HG03342 (cell line): ENCODE measurements at regions not wholly inside any gene's neighbourhood (a gene's known extent, or its start where the extent isn't known, plus 50 kb on each side); places are given as distances from the start of the nearest gene placed in this dataset.
"Not testable (repeated sequence)": the region's sequence is repeated elsewhere in the genome, so short reads cannot be mapped to it uniquely, and the experiment has no call there.

Source experiments
- ATAC-seq: cut with Tn5 transposase; IDR thresholded peaks from one replicate; pipeline ENCODE4 v1.9.1; 2021; ENCODE audit warnings: mild to moderate bottlenecking, moderate library complexity; ENCODE audit not compliant: unreplicated experiment

DNA sequence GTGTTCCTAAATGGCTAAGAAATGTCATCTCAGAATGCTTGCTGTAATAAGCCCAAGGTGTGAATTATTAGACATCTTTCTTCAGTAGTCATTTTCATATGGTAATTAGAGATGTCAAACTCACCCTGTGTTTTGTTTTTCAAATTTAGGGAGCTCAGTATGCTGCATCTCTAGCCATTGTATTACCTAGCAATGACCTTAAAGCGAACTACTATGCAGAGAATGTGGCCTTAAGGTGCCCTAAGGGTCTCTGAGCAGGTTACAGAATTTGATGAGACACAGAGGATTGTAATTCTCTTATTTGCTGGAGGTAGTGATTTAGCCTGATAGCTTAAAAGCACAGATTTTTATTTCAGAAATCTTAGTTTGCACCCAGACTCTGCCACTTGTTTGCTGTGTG lies 1052.6 kb upstream of the DDX18 start:
- ATAC-seq: no peak

DNA sequence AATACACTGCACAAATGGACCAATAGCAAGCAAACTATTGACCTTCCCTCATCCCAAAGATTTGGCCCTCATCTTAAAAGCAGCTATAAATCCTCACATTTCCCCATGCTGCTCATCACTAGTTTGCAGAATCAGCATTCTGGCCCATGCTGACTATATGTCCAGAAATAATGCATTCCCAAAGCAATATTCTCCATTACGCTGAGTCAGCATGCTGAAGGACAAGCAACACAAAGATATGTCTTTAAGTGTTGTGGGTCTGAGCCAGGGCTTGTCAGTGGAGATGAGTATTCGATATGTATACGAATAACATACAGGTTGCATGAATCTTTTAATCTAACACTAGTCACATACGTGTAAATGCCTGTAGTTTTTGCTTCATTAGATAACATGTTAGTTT lies 1045.0 kb upstream of the DDX18 start:
- no peak for ATAC-seq

DNA sequence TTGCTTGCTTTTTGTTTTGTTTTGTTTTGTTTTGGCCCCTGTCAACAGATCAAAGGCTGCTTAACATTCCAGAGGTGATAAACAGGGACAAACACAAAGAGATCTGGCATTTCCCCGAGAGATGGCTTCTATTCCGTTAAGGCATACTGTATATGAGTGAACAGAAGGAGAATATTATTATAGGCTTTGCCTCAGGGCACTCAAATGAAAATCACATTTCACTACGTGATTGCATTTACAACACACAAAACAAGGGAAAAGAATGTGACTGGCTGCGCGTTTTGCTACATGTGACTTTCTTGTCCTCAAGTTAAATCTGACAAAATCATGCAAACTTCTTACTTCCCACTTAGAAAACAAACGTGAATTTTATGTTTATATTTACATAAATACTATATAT lies 1037.9 kb upstream of the DDX18 start:
- no peak for ATAC-seq

DNA sequence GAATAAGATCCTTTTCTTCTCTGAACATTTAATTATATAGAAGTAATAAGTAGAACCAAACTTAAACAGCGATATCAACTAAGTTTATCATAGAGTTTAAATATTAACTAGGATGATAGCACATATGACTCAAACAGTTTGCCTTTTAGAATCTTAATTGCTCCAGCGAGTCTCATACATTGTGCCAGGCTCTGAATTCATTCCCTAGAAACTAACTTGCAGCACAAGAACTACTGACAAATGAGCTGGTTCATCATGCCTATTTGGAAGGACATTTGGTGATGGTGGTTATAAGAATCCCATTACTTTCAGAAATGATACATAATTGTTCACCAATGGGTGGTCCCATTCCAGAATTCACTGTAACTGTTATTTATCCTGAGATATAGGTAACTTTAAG lies 1026.6 kb upstream of the DDX18 start:
- ATAC-seq: no peak

DNA sequence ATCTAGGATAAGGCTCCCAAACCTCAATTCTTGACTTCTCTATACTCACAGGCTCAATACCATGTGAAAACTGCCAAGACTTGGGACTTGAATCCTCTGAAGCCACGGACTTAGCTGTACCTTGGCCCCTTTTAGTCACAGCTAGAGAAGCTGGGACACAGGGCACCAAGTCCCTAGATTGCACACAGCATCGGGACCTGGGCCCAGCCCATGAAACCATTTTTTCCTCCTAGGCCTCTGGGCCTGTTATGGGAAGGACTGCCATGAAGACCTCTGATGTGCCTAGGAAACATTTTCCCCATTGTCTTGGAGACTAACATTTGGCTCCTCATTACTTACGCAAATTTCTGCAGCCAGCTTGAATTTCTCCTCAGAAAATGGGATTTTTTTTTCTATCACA lies 1011.8 kb upstream of the DDX18 start:
- ATAC-seq: no peak

DNA sequence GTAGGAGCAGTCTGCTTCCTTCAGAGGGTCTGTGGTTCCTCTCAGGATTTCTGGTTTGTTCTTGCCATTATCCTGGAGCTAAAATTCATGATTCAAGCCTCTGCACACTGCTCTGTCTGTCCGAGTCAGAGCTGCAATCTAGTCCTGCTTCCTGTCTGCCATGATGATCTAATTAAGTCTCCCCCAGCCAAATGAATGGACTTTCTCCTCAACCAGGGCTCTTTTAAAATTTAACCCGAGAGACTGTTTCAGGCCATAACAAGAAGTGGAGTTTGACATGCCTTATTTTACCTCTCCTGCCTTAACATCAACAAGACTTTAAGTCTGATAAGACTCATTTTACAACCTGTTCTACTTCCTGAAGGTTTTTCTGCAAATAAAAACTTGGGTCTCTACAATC lies 1009.6 kb upstream of the DDX18 start:
- no peak for ATAC-seq

DNA sequence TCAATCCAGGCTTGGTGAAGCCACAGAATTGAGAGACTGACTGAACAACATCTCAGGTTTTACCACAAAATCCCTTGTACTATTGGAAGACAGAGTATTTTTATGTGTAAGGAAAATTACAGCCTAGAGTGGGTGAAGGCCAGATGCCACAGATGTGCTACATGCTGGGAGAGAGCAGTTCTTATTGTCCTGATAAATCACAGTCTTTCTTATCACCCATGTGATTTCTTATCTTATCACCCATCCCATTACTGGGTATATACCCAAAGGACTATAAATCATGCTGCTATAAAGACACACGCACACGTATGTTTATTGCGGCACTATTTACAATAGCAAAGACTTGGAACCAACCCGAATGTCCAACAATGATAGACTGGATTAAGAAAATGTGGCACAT lies 1008.0 kb upstream of the DDX18 start:
- ATAC-seq: not testable (repeated sequence)

DNA sequence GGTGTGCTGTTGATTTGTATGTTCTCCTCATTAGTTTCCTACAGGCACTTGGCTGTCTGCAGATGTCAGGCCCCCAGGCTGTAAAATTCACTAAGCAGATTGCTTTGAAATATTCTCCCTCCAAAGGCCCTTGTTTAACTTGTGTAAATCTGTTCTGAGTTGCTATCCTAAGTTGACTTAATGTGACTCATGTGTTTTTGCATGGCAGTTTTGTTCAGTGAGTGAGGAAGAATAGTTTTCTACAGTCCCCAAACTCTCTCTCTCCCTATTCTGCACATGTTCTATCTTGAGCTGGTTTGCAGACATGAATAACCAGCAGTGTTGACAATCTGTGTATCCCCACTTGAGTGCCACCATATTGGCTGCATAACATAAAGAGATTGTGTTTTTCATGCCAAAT lies 1005.4 kb upstream of the DDX18 start:
- ATAC-seq: no peak

DNA sequence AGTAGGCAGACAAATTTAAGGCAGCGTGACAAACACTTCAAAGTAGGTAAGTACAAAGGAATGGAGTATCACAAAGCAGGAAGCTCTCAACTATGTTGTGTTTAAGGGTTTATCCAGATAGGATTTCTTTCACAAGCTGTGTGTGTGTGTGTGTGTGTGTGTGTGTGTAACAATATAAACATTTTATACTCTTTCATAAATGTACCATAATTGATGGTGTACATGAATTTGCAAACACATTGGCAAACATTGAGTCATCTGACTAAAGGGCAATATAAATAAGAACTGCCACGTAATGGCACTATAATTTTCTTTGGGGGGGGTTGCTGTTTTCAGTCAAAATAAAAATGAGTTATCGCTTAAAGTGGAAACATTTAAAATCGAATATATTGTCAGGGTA lies 1004.4 kb upstream of the DDX18 start:
- no peak for ATAC-seq

DNA sequence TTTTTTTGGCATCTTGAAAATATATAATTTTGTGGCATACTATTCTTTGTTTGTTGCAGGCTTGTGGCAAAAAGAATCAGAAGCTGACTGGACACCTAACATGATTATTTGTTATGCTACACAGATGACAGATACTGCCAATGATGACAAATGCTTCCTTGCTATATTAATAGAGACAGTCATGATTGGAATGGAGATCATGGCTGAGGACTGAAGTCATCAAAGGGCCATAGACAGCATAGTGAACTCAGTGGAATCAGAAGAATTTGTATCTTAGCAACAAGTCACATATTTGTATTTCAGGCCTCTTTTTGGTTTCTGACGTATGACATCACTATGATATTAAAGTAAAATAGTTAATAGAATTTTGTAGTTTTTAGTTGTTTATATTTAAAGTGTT lies 1003.8 kb upstream of the DDX18 start:
- ATAC-seq: no peak

DNA sequence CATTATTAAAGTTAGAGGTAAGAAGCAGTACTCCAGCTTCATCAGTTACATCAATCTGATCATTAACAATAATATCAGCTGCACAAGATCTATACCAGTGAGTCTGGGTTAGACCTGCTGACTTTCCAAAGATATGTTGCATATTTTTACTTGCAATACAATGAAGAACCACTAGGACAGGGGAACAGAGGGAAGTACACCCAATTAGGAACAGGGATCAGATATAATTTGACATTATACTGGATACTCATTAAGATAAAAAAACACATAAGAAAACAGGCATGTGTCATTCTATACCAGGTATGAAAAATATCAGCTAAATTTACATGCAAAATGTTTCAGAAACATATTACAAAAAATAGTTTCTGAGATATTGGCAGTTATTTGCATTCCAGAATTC lies 995.1 kb upstream of the DDX18 start:
- no peak for ATAC-seq

DNA sequence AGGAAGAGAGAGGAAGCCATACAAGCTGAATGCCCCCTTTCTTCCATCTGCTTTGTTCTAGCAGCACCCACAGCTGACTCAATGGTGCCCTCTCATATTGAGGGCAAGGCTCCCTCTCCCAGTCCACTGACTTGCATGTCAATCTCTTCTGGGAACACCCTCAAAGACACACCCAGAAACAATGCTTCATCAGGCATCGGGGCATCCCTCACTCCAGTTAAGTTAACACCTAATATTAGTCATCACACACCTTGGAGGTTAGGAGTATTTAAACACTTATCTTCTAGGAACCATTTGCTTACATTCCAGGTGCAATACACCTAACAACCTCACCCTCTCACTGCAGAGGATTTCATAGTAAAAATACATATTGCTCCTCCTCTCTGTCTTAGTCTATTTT lies 993.5 kb upstream of the DDX18 start:
- ATAC-seq: no peak

DNA sequence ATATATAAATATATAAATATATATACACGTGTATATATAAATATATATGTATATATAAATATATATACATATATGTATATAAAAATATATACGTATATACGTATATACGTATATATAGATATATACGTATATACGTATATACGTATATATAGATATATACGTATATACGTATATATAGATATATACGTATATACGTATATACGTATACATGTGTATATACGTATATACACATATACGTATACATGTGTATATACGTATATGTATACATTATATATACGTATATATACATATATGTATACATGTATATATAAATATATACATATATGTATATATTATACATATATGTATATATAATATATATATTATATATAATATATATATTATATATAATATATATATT lies 984.9 kb upstream of the DDX18 start:
- ATAC-seq: not testable (repeated sequence)

DNA sequence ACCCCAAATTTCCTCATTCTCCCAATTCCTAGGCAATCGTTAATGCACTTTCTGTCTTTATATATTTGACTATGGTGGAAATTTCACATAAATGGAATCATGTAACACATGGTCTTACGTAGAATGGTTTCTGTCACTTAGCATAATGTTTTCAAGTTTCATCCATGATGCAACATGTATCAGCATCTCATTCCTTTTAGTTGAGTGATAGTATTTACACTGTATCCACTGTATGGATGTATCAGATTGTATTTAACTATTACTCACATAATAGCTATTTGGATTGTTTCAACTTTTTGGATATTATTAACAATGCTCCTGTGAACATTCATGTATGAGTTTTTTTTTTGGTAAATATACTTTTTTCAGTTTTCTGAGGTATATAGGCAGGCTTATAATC lies 982.3 kb upstream of the DDX18 start:
- no peak for ATAC-seq

DNA sequence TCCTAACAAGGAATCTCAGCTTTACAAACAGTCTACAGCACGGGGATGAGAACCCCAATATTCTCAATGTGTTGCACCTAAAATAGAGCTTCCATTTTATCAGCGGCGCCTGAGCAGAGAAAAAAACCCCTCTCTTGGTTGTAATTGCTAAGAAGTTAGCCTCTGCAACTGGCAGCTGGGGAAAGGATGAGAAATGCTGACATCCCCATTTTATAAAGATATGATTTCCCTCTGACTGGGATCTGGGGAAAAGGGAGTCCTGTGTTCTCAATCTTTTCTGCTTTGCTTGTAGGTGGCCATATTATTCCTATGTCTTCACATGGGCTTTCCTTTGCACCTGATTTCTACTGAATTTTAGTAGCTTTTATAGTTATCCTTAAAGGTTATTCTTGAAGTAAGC lies 981.4 kb upstream of the DDX18 start:
- ATAC-seq: no peak

DNA sequence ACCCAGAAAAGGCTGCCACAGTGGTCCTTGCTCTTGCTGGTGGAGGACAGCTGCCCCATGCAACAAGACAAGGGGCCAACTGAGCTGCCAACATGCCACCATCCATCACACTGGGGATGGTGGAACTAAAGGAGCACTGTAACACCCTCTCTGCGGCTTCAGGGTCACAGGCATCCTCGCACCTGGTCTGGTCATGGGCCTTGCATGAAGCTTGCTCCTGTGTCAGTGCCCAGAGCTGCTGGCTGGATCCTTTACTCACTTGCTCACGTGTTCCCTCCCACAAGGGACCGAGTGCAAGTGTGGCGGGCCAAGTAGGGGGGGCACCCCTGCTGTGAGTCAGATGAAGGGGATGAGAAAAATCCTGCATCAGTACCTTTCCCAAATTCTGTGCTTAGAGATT lies 972.3 kb upstream of the DDX18 start:
- no peak for ATAC-seq

DNA sequence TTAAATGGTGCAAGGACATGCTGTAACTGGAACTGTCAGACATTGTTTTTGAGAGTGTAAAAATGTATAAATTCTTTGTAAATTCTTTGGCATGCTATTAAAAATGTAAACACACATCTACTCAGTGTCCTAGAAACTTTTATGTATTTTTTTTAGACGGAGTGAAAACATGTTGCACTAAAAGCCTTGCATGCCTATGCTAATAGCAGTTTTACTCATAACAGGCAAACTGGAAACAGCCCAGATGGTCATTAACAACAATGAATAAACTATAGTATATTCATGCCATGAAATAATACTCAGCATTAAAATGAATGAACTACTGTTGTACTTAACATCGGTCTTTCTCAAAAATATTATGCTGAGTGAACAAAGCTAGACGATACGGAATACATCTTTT lies 954.8 kb upstream of the DDX18 start:
- no peak for ATAC-seq

DNA sequence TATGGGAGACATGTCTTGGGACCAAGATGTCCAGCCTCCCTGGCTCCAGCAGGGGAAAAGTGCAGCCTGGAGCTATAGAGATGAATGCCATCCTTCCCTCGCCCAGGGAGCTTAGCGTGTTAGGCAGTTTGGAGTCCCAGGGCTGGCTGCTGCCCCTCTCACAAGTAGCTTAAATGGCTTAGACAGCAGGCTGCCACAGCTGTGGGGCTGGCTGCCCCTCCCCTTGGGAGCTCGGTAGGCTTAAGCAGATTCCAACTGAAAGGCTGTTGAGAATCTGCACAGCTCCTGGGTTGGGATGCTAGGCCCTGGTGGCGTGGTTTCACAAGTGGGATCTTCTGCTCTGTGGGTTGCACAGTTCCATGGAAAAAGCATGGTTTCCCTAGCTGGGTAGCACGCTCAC lies 940.5 kb upstream of the DDX18 start:
- ATAC-seq: no peak

DNA sequence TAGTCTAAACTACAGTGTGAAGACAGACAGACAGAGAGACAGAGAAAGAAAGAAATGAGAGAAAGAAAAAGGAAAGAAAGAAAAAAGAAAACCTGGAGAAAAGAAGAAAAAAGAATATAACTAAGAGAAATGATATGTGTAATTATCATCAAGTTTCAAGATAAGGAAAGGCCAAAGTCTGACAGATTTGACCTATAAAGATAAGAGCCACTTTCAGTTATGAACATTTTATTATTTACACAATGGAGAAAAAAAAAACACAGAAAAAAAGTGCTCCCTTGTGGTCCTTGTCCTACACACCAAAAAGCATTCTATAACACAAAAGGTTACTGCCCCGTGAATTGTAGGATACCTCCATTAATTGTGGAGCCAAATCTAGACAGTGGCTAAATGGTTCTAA lies 937.2 kb upstream of the DDX18 start:
- no peak for ATAC-seq

DNA sequence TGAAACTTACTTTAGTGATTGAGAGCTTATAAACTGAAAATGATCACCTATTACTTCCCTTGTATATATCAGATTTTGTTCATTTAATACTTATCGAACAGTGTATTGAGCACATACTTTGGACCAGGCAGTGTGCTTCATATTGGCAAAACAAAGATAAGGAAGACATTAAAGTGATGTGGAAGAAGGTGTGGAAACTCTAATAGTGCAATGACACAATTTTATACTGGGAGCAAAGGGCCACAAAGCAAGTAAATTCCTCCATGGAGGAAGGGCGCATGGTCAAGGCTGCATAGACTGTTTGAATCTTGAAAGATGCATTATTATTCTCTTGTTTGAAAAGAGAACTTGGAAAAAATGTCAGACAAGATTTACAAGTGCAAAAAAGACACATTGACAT lies 936.5 kb upstream of the DDX18 start:
- ATAC-seq: no peak

DNA sequence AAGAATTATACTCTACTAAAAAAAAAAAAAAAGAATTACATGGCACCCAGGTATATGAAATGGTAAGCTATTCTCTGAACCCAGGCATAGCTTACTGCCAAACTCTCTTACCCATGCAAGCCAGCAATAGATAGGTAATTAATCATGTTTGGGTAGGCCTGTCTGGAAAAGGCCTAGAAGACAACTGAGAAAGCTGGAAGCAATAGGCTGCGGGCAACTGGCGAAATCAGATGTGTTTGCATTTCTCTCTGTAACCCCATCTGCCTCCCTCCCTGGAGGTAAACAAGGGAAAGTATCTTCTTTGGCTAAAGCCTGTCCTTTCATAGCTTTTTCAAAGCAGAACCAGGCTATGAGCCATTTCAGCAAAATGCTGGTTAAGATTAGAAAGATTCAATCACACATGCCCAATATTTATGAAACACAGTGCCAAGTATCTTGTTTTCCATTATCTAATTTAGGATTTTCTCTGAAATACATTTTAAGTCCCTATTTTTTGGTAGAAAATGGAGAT lies 934.8 kb upstream of the DDX18 start:
- no peak for ATAC-seq

DNA sequence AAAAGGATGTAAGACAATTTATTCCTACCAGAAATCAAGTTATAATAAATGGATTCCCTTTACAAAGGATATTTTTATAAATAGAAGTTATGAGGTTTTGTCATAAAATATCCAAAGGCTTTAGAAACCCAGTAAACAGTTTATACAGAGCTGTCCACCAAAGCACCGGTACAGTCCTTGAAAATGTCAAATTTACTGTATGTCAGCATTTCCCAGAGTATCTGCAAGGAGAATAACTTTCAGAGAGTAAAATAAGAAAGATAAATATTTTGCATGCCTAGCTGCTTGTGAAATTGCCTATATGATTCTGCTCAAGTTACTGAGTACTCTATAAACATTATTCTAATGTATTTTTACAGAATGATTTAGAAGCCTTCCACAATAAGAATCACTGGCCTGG lies 923.3 kb upstream of the DDX18 start:
- ATAC-seq: no peak

DNA sequence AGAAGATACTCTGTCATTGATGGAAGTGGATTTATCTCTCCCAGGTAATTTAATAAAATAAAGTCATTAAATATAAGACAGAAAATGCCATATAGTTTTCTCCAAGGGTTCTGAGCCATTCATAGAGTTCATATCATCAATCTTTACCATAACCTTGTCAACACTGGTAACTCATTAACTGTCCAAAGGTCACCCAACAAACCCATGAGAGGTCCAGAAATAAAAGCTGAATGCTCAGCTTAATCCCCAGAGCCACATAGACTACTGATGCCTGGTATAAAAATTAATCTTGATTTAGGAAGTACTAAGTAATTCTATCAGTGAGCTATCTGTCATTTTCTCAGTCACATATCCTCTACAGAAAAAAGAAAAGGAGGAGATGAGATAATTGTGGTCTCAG lies 903.0 kb upstream of the DDX18 start:
- ATAC-seq: no peak

DNA sequence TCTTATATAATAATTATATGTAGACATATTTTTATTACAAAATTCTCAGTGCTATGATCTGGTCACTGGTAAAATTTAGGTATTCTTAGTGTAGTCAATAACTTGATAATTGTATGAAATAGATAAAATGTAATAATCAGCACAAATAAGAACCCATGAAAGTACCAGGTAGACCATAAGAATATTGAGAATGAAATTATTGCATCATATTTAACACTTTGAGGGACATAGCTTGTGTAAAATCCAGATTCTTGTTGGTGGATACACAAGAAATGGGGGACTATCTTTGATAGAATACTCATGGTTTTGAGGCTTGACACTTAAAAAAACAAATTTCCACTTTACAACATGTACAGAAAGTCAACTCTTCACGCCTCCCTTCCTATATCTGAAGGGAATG lies 898.8 kb upstream of the DDX18 start:
- ATAC-seq: no peak
